H1 (cell line): ENCODE measurements at regions not wholly inside any gene's neighbourhood (a gene's known extent, or its start where the extent isn't known, plus 50 kb on each side); places are given as distances from the start of the nearest gene placed in this dataset.

ENCODE experiments used
- ASH2L ChIP-seq: fragments of 200-600, 300-600 bp; sonication (generic); IDR thresholded peaks from one replicate; pipeline ENCODE4 v1.7.1; 2017; ENCODE audit warnings: low read length
- CEBPB ChIP-seq: IDR thresholded peaks from 2 replicates; pipeline ENCODE4 v1.6.1; 2012; ENCODE audit warnings: low read depth, low read length
- POU5F1 ChIP-seq: IDR thresholded peaks from 2 replicates; pipeline ENCODE4 v1.6.1; 2011; ENCODE audit warnings: low read depth, mild to moderate bottlenecking, low read length, moderate library complexity
- TF ChIP-seq, protein P1 (sequence below): IDR thresholded peaks from 2 replicates; pipeline ENCODE4 v1.6.1; 2012; ENCODE audit warnings: low read length, inconsistent platforms

DNA sequence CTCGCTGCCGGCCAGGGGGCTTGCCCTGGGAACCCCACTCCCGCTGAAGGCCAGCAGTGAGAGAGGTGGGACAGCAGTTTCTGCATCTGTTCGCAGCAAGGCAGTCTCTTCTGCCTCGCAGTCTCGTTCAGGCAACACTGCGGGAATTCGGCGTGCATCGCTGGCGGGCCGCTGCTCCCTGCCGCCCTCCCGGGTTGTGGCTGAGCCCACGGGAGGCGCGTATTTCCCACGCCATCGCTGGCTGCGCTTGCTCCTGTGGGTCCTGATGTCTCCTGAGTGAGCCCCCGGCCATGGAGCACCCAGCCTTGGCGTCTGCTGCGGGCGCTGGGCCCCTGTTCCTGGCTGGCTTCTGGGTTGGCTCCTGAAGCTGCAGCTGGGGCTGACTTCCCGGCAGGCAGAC, 227.9 kb downstream of the TEX29 start (continued):
- TF ChIP-seq, protein P1, sequence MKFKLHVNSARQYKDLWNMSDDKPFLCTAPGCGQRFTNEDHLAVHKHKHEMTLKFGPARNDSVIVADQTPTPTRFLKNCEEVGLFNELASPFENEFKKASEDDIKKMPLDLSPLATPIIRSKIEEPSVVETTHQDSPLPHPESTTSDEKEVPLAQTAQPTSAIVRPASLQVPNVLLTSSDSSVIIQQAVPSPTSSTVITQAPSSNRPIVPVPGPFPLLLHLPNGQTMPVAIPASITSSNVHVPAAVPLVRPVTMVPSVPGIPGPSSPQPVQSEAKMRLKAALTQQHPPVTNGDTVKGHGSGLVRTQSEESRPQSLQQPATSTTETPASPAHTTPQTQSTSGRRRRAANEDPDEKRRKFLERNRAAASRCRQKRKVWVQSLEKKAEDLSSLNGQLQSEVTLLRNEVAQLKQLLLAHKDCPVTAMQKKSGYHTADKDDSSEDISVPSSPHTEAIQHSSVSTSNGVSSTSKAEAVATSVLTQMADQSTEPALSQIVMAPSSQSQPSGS = no peak
- TF ChIP-seq CEBPB (no peak), POU5F1 (no peak), ASH2L (no peak)
